GM23248 (cell line): ENCODE measurements at regions not wholly inside any gene's neighbourhood (a gene's known extent, or its start where the extent isn't known, plus 50 kb on each side); places are given as distances from the start of the nearest gene placed in this dataset.
"Not testable (repeated sequence)": the region's sequence is repeated elsewhere in the genome, so short reads cannot be mapped to it uniquely, and the experiment has no call there.

Experiments
- EZH2 ChIP-seq: fragments of 200-600 bp; sonication (generic); IDR thresholded peaks from 2 replicates; pipeline ENCODE4 v1.6.1; 2018; ENCODE audit warnings: antibody characterized with exemption, mild to moderate bottlenecking; ENCODE audit not compliant: insufficient read depth, poor library complexity, severe bottlenecking
- EZH2phosphoT487 ChIP-seq: fragments of 200-600 bp; sonication (generic); IDR thresholded peaks from 2 replicates; pipeline ENCODE4 v1.6.1; 2018; ENCODE audit warnings: antibody characterized with exemption, moderate library complexity, mild to moderate bottlenecking, low read depth; ENCODE audit not compliant: insufficient read depth

GRCh38 chr10:118834370-118834769 lies 79.6 kb upstream of the CACUL1 start:
- not testable (repeated sequence) for TF ChIP-seq EZH2, EZH2phosphoT487
